ENCODE measurements at regions not wholly inside any gene's neighbourhood (a gene's known extent, or its start where the extent isn't known, plus 50 kb on each side); places are given as distances from the start of the nearest gene placed in this dataset.

GRCh38 chr18:72372076-72372475 lies 172.1 kb downstream of the CBLN2 start:
- no peak for DNase-seq (ENCODE audit: low read depth in 4 of 4, low spot score in 3 of 4)

GRCh38 chr18:72368308-72368707 lies 175.8 kb downstream of the CBLN2 start:
- DNase-seq (ENCODE audit: low read depth in 4 of 4, low spot score in 3 of 4), result no peak

DNA sequence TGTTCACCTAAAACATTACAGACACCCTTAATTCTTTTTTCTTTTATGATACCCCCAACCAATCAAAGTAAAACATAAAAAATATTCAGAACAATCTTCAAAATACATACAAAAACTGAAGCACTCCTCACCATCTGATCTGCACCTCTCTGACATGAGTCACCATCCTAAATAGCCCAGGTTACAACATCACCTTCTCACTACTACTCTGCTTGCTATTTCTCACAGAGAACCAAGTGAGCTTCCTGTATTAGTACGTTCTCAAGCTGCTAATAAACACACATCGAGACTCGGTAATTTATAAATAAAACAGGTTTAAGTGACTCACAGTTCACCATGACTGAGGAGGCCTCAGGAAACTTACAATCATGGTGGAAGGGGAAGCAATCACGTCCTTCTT lies 183.5 kb downstream of the CBLN2 start:
- no peak for DNase-seq (ENCODE audit: low read depth in 4 of 4, low spot score in 3 of 4)

DNA sequence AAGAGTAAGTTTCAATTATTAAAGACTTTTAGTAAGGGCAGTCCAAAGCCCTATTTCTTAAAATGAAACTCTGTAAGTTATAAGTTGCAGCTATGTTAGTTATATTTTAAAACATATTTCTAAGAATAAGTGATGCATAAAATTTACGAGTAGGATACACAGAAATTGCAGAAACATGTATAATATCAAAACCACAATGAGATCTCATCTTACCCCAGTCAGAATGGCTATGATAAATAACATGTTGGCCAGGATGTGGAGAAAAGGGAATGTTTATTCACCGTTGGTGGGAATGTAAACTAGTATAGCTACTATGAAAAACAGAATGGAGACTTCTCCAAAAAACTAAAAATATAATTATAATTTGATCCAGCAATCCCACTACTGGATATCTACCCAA lies 201.2 kb downstream of the CBLN2 start:
- no peak for DNase-seq (ENCODE audit: low read depth in 4 of 4, low spot score in 3 of 4)

GRCh38 chr18:72339976-72340375 lies 204.2 kb downstream of the CBLN2 start:
- DNase-seq (ENCODE audit: low read depth in 4 of 4, low spot score in 3 of 4), result no peak

DNA sequence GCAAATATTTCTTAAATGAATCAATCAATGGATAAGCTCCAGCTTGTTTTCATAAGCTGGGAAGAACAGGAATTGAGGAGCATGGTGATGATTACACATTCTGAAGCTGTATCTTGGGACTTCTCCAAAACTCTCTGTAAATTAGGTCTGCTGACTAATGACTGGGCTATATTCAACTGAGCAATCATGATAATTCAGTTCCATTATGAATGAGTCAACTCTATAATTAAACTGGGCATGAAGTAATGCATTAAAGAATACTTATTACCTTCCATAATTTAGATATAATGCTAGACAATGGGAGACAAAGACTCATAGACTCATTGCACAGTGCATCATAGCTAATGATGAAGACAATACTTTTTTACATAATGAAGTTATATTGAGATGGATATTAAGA lies 207.4 kb downstream of the CBLN2 start:
- no peak for DNase-seq (ENCODE audit: low read depth in 4 of 4, low spot score in 3 of 4)

- DNase-seq (ENCODE audit: low read depth in 4 of 4, low spot score in 3 of 4), result no peak
These were observed 214.6 kb downstream of the CBLN2 start for GRCh38 chr18:72329533-72329932.

DNA sequence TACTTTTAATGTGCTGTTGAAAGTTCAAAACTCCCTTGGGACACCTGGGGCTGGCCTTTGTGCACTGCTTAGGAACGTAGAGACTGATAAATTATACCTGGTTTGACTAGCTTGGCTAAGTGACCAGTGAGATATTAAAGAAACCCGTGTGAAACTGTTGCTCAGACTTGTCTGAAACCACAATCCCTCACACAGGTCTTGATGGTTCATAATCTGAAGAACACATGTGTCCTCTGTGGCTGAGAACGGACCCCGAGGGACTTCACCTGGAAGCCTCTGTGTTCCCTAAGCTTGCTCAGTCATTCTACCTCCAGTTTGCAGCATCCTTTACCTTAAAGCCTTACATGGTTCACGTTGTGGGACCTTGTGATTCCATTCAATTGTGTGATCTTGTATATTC lies 218.8 kb downstream of the CBLN2 start:
- DNase-seq (ENCODE audit: low read depth in 4 of 4, low spot score in 3 of 4), result no peak

- DNase-seq (ENCODE audit: low read depth in 4 of 4, low spot score in 3 of 4), result no peak
These were observed 219.5 kb downstream of the CBLN2 start for GRCh38 chr18:72324677-72325076.

- DNase-seq (ENCODE audit: low read depth in 4 of 4, low spot score in 3 of 4), result no peak
These were observed 227.6 kb downstream of the CBLN2 start for GRCh38 chr18:72316497-72316896.

GRCh38 chr18:72283148-72283925 lies 260.8 kb downstream of the CBLN2 start:
- no peak for DNase-seq (ENCODE audit: low read depth in 4 of 4, low spot score in 3 of 4)

- DNase-seq (ENCODE audit: low read depth in 4 of 4, low spot score in 3 of 4), result no peak
These were observed 271.1 kb downstream of the CBLN2 start for GRCh38 chr18:72273025-72273424.

DNA sequence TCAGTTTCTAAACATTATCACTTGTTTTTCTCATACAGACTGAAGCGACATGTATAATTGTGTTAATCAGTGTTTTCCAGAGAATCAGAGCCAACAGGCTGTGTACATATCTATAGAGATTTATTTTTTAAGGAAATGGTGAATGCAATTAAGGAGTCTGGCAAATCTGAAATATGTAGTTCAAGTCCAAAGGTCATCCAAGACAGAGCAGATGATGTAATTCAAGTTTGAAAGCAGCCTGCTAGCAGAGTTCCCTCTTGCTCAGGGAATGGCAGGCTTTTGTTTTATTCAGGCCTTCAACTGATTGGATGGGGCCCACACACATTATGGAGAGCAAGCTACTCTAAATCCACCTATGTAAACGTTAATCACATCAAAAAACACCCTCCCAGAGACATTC lies 282.6 kb downstream of the CBLN2 start:
- DNase-seq (ENCODE audit: low read depth in 4 of 4, low spot score in 3 of 4), result peak in 3 of 4 donors; percentile 6 to 27 (median 11)

DNA sequence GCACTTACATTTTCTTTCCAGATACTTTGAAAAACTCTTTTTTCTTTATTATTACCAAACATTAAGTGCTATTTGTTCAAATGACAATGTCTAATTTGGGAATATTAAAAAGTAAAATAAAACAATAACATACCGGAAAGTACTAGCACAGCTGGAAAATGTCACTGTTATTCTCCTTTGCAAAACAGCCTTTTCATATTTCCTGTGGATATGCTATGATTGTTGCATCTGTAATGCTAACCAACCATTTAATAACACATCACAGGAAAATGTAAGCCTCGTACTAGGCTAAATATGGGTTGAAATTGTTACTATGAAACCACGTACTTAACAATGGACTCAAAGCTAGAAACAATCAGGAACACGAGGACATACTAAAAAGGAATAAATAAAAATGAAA lies 298.1 kb downstream of the CBLN2 start:
- peak in 2 of 4 donors; percentile 3 to 10 for DNase-seq (ENCODE audit: low read depth in 4 of 4, low spot score in 3 of 4)

GRCh38 chr18:72235422-72235821 lies 308.7 kb downstream of the CBLN2 start:
- DNase-seq (ENCODE audit: low read depth in 4 of 4, low spot score in 3 of 4), result no peak

- no peak for DNase-seq (ENCODE audit: low read depth in 4 of 4, low spot score in 3 of 4)
These were observed 311.0 kb downstream of the CBLN2 start for GRCh38 chr18:72233106-72233505.

DNA sequence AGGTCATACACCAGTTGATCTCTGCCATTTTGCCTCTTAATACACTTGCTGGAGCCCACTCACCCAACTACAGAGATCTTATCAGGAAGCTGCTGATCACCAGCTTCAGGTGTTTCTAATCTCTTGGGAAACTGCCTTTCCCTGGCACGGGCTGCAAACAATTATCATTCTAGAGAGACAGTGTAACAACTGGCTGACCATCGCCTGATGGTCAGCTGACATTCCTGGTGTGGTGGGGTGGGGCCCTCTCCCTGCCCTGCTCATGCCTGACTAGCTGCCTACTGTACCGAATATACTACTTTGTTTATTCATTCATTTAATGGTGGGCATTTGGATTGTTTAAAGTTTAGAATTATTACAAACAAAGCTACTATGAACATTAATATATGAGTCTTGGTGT lies 311.5 kb downstream of the CBLN2 start:
- no peak for DNase-seq (ENCODE audit: low read depth in 4 of 4, low spot score in 3 of 4)

- no peak for DNase-seq (ENCODE audit: low read depth in 4 of 4, low spot score in 3 of 4)
These were observed 318.2 kb downstream of the CBLN2 start for GRCh38 chr18:72225958-72226357.

- no peak for DNase-seq (ENCODE audit: low read depth in 4 of 4, low spot score in 3 of 4)
These were observed 320.4 kb downstream of the CBLN2 start for GRCh38 chr18:72223733-72224132.

DNA sequence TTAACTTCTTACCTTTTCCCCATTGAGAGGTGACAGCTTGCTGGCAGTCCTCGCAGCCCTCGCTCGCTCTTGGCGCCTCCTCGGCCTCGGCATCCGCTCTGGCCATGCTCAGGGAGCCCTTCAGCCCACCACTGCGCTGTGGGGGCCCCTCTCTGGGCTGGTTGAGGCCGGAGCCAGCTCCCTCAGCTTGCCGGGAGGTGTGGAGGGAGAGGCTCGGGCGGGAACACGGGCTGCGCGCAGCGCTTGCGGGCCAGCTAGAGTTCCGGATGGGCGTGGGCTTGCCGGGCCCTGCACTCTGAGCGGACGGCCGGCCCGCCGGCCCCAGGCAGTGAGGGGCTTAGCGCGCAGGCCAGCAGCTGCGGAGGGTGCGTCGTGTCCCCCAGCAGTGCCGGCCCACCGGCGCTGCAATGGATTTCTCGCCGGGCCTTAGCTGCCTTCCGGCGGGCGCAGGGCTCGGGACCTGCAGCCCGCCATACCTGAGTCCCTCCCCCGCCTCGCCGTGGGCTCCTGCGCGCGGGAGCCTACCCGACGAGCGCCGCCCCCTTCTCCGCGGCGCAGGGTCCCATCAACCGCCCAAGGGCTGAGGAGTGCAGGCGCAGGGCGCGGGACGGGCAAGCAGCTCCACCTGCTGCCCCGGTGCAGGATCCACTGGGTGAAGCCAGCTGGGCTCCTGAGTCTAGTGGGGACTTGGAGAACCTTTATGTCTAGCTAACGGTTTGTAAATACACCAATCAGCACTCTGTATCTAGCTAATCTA lies 335.0 kb downstream of the CBLN2 start:
- no peak for DNase-seq (ENCODE audit: low read depth in 4 of 4, low spot score in 3 of 4)

GRCh38 chr18:72207280-72207679 lies 336.9 kb downstream of the CBLN2 start:
- DNase-seq (ENCODE audit: low read depth in 4 of 4, low spot score in 3 of 4), result no peak

- DNase-seq (ENCODE audit: low read depth in 4 of 4, low spot score in 3 of 4), result no peak
These were observed 337.3 kb downstream of the CBLN2 start for GRCh38 chr18:72206814-72207213.
